DND-41 (cell line): ENCODE measurements at regions not wholly inside any gene's neighbourhood (a gene's known extent, or its start where the extent isn't known, plus 50 kb on each side); places are given as distances from the start of the nearest gene placed in this dataset.

ENCODE experiments used
- ATAC-seq: fragments of 200-7000 bp; cut with Tn5 transposase; 3 replicates; pipeline ENCODE4 v1.9.1; 2021; ENCODE audit warnings: low read depth; ENCODE audit not compliant: insufficient read depth
- DNase-seq: peaks from one replicate; pipeline ENCODE4 v3.0.0-alpha.2; 2020
- H2AFZ ChIP-seq: 2 replicates; pipeline ENCODE4 v1.6.0; 2012; ENCODE audit warnings: low read depth, low read length
- H3K27ac ChIP-seq: 2 replicates; pipeline ENCODE4 v1.5.1; 2012; ENCODE audit warnings: low read length, inconsistent platforms
- H3K27me3 ChIP-seq: fragments of 200-600 bp; sonication (generic); 2 replicates; pipeline ENCODE4 v1.6.0; 2012; ENCODE audit warnings: low read length, mild to moderate bottlenecking, inconsistent platforms; ENCODE audit not compliant: insufficient read depth, poor library complexity
- H3K36me3 ChIP-seq: 2 replicates; pipeline ENCODE4 v1.5.1; 2012; ENCODE audit warnings: low read length, inconsistent platforms; ENCODE audit not compliant: insufficient read depth
- H3K4me1 ChIP-seq: 2 replicates; pipeline ENCODE4 v1.5.1; 2012; ENCODE audit warnings: mild to moderate bottlenecking, low read length; ENCODE audit not compliant: insufficient read depth
- H3K4me2 ChIP-seq: 2 replicates; pipeline ENCODE4 v1.6.0; 2012; ENCODE audit warnings: mild to moderate bottlenecking, moderate library complexity, low read length, inconsistent platforms; ENCODE audit not compliant: insufficient read depth
- H3K4me3 ChIP-seq, 2 experiments: fragments of 200-600 bp in 1 of 2; shearing (Covaris generic) in 1 of 2; 2 replicates each; pipeline ENCODE4 v1.5.1; 2012 to 2016; ENCODE audit warnings: inconsistent platforms in 2 of 2, low read length in 2 of 2, mild to moderate bottlenecking in 2 of 2, low read depth in 1 of 2, moderate library complexity in 1 of 2
- H3K79me2 ChIP-seq: 2 replicates; pipeline ENCODE4 v1.6.0; 2012; ENCODE audit warnings: low read length, inconsistent platforms; ENCODE audit not compliant: insufficient read depth
- H3K9ac ChIP-seq: 2 replicates; pipeline ENCODE4 v1.6.0; 2012; ENCODE audit warnings: low read depth, mild to moderate bottlenecking, inconsistent platforms, low read length, moderate library complexity
- H3K9me3 ChIP-seq: 2 replicates; pipeline ENCODE4 v1.5.1; 2012; ENCODE audit warnings: low read length, moderate library complexity, mild to moderate bottlenecking, inconsistent platforms; ENCODE audit not compliant: insufficient read depth, severe bottlenecking
- H4K20me1 ChIP-seq: 2 replicates; pipeline ENCODE4 v1.6.0; 2012; ENCODE audit warnings: low read length; ENCODE audit not compliant: insufficient read depth
- CTCF ChIP-seq: IDR thresholded peaks from 2 replicates; pipeline ENCODE4 v1.5.1; 2012; ENCODE audit warnings: borderline replicate concordance, low read length, moderate library complexity, mild to moderate bottlenecking; ENCODE audit not compliant: poor library complexity, severe bottlenecking; ENCODE audit errors: extremely low read depth
- EZH2 ChIP-seq: IDR thresholded peaks from 3 replicates; pipeline ENCODE4 v1.6.1; 2012; ENCODE audit warnings: borderline replicate concordance, low read depth, mild to moderate bottlenecking, moderate library complexity, low read length, inconsistent platforms; ENCODE audit not compliant: severe bottlenecking

- H3K9ac ChIP-seq: no peak overlapping the region
- no peak overlapping the region for H2AFZ ChIP-seq
- no peaks in the 10 kb centered on the region for H3K36me3 ChIP-seq
- no peaks in the 10 kb centered on the region for H3K27me3 ChIP-seq
- H3K9me3 ChIP-seq: no peaks in the 10 kb centered on the region
- DNase-seq (no peak), ATAC-seq (no peak)
- no peaks in the 10 kb centered on the region for H3K4me1 ChIP-seq
- H3K79me2 ChIP-seq: no peaks in the 10 kb centered on the region
- H3K27ac ChIP-seq: no peak overlapping the region
- TF ChIP-seq CTCF (no peak), EZH2 (no peak)
- no peaks in the 10 kb centered on the region for H4K20me1 ChIP-seq
- H3K4me2 ChIP-seq: no peak overlapping the region
- no peak overlapping the region for H3K4me3 ChIP-seq
Measured at GRCh38 chr3:107945417-107946094, 145.3 kb downstream of the CD47 start.

GRCh38 chr3:107943786-107944523 lies 146.9 kb downstream of the CD47 start:
- TF ChIP-seq EZH2 (no peak), CTCF (no peak)
- DNase-seq (no peak), ATAC-seq (no peak)
- Histone ChIP-seq H3K79me2 (no peaks in the 10 kb centered on the region), H2AFZ (no peak overlapping the region), H3K9me3 (no peaks in the 10 kb centered on the region), H3K4me2 (no peak overlapping the region), H3K4me1 (no peaks in the 10 kb centered on the region), H3K27me3 (no peaks in the 10 kb centered on the region), H3K9ac (no peak overlapping the region), H3K27ac (no peak overlapping the region), H3K36me3 (no peaks in the 10 kb centered on the region), H4K20me1 (no peaks in the 10 kb centered on the region), H3K4me3 (no peak overlapping the region)

GRCh38 chr3:107942951-107943749 lies 147.7 kb downstream of the CD47 start:
- H3K4me2 ChIP-seq: no peak overlapping the region
- H2AFZ ChIP-seq: no peak overlapping the region

More at GRCh38 chr3:107942951-107943749, 147.7 kb downstream of the CD47 start:
- H3K27me3 ChIP-seq: no peaks in the 10 kb centered on the region
- no peaks in the 10 kb centered on the region for H3K4me1 ChIP-seq
- H3K9me3 ChIP-seq: no peaks in the 10 kb centered on the region
- no peak for ATAC-seq
- no peaks in the 10 kb centered on the region for H3K36me3 ChIP-seq
- H3K27ac ChIP-seq: no peak overlapping the region
- H4K20me1 ChIP-seq: no peaks in the 10 kb centered on the region
- H3K4me3 ChIP-seq: no peak overlapping the region
- DNase-seq: no peak
- no peaks in the 10 kb centered on the region for H3K79me2 ChIP-seq
- TF ChIP-seq CTCF: no peak
- no peak for TF ChIP-seq EZH2
- H3K9ac ChIP-seq: no peak overlapping the region
